ENCODE measurements at regions not wholly inside any gene's neighbourhood (a gene's known extent, or its start where the extent isn't known, plus 50 kb on each side); places are given as distances from the start of the nearest gene placed in this dataset.

DNA sequence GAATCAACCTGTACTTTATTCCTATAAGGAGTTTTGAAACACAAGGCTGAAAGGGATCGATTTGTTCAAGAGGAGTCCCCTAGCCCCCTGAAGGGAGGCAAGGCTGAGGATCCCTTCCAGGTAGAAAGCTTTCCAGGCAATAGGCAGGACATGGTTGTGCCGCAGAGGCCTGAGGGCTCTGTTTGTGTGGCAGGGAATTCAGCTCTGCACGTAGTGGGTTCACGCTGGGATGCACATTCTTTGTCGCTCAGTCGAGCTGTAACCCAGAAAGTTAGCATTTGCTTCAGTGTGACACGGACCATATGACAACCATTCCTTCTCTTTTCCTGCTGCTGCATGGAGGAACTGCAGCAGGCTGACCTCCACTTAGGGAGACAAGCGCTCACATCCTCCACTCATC lies 65.6 kb upstream of the TRIO start:
- in situ Hi-C loops (cut with MboI; ENCODE audit: low pct_ligation_motif_present in 1 of 4, low pct_unique_long_range_greater_than_20kb in 1 of 4, low sequenced_read_pairs in 3 of 4) (no loop called here), intact Hi-C loops (cut with DNase I; ENCODE audit: low total_unique reads) (no loop called here)
- H3K27me3 ChIP-seq, result no peaks in the 10 kb centered on the region
- no peaks in the 10 kb centered on the region for H3K9me3 ChIP-seq
- no peaks in the 10 kb centered on the region for H3K4me1 ChIP-seq
- 87 to 100% methylated on average over 1 to 8 of the region's 8 CpGs for WGBS, 2 donors (ENCODE audit: low coverage in 1 of 2)
- H3K27ac ChIP-seq, result no peak overlapping the region
- DNase-seq, result no peak
- H3K4me3 ChIP-seq, result no peak overlapping the region
- no peaks in the 10 kb centered on the region for H3K36me3 ChIP-seq
- TF ChIP-seq EP300 (IDR thresholded peaks at IDR 0.05; ENCODE audit: low read depth) (no peak), POLR2A (IDR thresholded peaks at IDR 0.05) (no peak), POLR2AphosphoS5 (IDR thresholded peaks at IDR 0.05) (no peak)
- TF ChIP-seq, protein P1, sequence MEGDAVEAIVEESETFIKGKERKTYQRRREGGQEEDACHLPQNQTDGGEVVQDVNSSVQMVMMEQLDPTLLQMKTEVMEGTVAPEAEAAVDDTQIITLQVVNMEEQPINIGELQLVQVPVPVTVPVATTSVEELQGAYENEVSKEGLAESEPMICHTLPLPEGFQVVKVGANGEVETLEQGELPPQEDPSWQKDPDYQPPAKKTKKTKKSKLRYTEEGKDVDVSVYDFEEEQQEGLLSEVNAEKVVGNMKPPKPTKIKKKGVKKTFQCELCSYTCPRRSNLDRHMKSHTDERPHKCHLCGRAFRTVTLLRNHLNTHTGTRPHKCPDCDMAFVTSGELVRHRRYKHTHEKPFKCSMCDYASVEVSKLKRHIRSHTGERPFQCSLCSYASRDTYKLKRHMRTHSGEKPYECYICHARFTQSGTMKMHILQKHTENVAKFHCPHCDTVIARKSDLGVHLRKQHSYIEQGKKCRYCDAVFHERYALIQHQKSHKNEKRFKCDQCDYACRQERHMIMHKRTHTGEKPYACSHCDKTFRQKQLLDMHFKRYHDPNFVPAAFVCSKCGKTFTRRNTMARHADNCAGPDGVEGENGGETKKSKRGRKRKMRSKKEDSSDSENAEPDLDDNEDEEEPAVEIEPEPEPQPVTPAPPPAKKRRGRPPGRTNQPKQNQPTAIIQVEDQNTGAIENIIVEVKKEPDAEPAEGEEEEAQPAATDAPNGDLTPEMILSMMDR (IDR thresholded peaks at IDR 0.05), result no peak

DNA sequence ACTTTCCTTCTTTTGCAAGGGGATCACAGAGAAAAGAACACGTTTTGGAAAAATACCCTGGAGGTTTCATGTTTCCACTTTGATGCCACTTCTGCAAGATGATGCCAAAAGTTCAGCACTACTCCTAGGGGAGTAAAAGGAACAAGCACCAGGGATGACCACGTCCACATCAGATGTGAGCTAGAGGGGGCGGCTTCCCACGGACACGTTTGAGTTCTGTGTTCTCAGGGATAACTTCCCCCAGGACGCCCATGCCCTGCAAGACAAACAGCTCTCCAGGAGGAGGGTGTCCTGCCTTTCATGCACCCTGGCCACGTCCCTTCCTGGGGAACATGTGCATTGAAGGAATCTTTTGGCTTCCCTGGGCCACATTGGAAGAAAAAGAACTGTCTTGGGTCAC lies 66.6 kb upstream of the TRIO start:
- no peaks in the 10 kb centered on the region for H3K27me3 ChIP-seq
- DNase-seq, result no peak
- no peak overlapping the region for H3K27ac ChIP-seq
- no peaks in the 10 kb centered on the region for H3K4me1 ChIP-seq
- intact Hi-C loops (cut with DNase I; ENCODE audit: low total_unique reads) (no loop called here), in situ Hi-C loops (cut with MboI; ENCODE audit: low pct_ligation_motif_present in 1 of 4, low pct_unique_long_range_greater_than_20kb in 1 of 4, low sequenced_read_pairs in 3 of 4) (no loop called here)
- no peaks in the 10 kb centered on the region for H3K36me3 ChIP-seq
- WGBS, 2 donors (ENCODE audit: low coverage in 1 of 2), result 60 to 69% methylated on average over 1 to 7 of the region's 7 CpGs
- H3K4me3 ChIP-seq, result no peak overlapping the region
- TF ChIP-seq POLR2A (IDR thresholded peaks at IDR 0.05) (no peak), EP300 (IDR thresholded peaks at IDR 0.05; ENCODE audit: low read depth) (no peak), POLR2AphosphoS5 (IDR thresholded peaks at IDR 0.05) (no peak)
- TF ChIP-seq, protein P1 (IDR thresholded peaks at IDR 0.05), result no peak
- no peaks in the 10 kb centered on the region for H3K9me3 ChIP-seq

DNA sequence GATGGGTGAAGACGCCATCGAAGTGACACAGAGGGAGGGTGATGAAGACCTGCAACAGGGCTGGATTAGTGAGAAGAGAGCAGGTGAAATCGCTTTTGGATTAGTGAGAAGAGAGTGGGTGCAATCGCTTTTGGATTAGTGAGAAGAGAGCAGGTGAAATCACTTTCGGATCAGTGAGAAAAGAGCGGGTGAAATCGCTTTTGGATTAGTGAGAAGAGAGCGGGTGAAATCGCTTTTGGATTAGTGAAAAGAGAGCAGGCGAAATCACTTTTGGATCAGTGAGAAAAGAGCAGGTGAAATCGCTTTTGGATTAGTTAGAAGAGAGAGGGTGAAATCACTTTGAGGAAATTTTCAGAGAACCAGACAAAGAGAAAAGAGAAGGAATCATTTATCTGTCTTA lies 67.2 kb upstream of the TRIO start:
- Histone ChIP-seq H3K9me3 (no peaks in the 10 kb centered on the region), H3K4me1 (no peaks in the 10 kb centered on the region), H3K27ac (no peak overlapping the region), H3K36me3 (no peaks in the 10 kb centered on the region), H3K4me3 (no peak overlapping the region), H3K27me3 (no peaks in the 10 kb centered on the region)
- in situ Hi-C loops (cut with MboI; ENCODE audit: low pct_ligation_motif_present in 1 of 4, low pct_unique_long_range_greater_than_20kb in 1 of 4, low sequenced_read_pairs in 3 of 4), result no loop called here
- TF ChIP-seq, protein P1 (IDR thresholded peaks at IDR 0.05), result no peak
- TF ChIP-seq EP300 (IDR thresholded peaks at IDR 0.05; ENCODE audit: low read depth), result no peak
- no peak for TF ChIP-seq POLR2A (IDR thresholded peaks at IDR 0.05)
- TF ChIP-seq POLR2AphosphoS5 (IDR thresholded peaks at IDR 0.05), result no peak
- intact Hi-C loops (cut with DNase I; ENCODE audit: low total_unique reads), result no loop called here
- DNase-seq, result no peak
- WGBS, 2 donors (ENCODE audit: low coverage in 1 of 2), result 88 to 89% methylated on average over 11 of the region's 11 CpGs

DNA sequence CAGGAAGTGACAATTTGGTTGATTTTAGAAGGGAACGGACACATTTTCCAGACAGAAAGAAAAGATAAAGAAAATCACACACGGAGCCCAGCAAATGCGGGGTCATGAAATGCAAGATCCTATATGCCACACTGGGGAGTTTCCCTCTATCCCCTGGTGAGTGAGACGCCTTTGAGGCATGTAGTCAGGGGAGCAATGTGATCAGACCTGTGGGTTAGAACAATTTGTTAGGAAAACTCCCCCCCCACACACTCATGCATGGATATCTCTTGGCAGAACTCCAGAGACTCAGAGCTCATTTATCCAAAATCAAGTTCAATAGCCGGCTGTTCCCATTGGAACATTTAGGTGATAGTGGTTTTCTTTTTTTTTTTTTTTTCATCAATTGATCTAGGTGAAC lies 71.7 kb upstream of the TRIO start:
- intact Hi-C loops (cut with DNase I; ENCODE audit: low total_unique reads) (no loop called here), in situ Hi-C loops (cut with MboI; ENCODE audit: low pct_ligation_motif_present in 1 of 4, low pct_unique_long_range_greater_than_20kb in 1 of 4, low sequenced_read_pairs in 3 of 4) (no loop called here)
- Histone ChIP-seq H3K27ac (no peak overlapping the region), H3K9me3 (no peaks in the 10 kb centered on the region), H3K36me3 (no peaks in the 10 kb centered on the region), H3K4me3 (no peak overlapping the region), H3K27me3 (no peaks in the 10 kb centered on the region), H3K4me1 (no peaks in the 10 kb centered on the region)
- WGBS, 2 donors (ENCODE audit: low coverage in 1 of 2), result 76 to 88% methylated on average over 5 of the region's 5 CpGs
- no peak for TF ChIP-seq POLR2A (IDR thresholded peaks at IDR 0.05)
- no peak for TF ChIP-seq POLR2AphosphoS5 (IDR thresholded peaks at IDR 0.05)
- TF ChIP-seq EP300 (IDR thresholded peaks at IDR 0.05; ENCODE audit: low read depth), result no peak
- TF ChIP-seq, protein P1 (IDR thresholded peaks at IDR 0.05), result no peak
- DNase-seq, result no peak

Measured in transverse colon (tissue), 4 donors.